OCI-LY3 (cell line): ENCODE measurements at regions not wholly inside any gene's neighbourhood (a gene's known extent, or its start where the extent isn't known, plus 50 kb on each side); places are given as distances from the start of the nearest gene placed in this dataset.

Experiments
- EZH2phosphoT487 ChIP-seq: fragments of 200-600 bp; shearing (Covaris generic); IDR thresholded peaks from 2 replicates; pipeline ENCODE4 v1.6.1; 2018; ENCODE audit warnings: antibody characterized with exemption, mixed run types, low read depth
- TF ChIP-seq, protein P1 (sequence below): fragments of 200-600, 300-600 bp; sonication (generic); IDR thresholded peaks from 2 replicates; pipeline ENCODE4 v1.5.1; 2014; ENCODE audit warnings: antibody characterized with exemption, low read length, low read depth

DNA sequence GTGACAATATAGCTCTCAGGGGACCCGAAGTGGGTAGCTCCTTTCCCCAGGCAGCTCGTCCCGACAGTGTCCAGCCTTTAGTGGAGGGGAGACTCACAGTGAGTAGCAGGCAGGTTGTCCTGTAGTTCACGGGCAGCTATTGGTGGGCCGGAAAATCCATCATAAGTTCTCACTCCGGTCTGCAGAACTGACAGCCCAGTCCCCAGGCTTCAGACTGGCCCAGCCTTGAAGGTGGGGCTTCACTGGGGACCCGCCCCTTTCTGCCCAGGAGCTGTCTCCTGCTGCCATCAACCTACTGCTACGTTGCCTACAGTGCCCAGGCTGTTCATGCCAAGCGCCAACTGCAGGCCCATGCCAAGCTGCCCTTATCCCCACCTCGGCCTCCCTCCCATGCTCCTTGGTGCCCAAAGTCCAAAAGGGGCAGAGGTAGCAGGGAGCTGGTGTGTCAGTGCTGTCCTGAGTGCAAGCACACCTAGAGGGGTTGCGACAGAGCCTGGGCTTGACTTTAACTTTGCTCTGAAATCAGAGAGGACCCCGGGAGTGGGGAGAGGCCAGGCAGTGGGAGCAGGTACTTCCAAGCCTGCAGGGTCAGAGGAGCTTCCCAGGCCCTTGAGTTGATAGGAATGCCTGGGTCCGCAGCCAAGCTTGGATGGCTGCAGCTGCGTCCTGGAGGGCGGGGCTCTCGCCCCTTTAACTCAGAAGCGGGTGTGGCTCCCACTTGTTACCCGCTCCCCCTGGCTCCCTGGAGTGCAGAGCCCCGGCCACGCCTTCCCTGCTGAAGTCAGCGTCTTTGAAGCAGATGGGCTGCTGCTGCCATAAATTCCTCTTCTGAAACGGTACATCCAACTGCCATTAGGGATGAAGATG is 1144.3 kb upstream of the NCAM2 start:
- TF ChIP-seq, protein P1, sequence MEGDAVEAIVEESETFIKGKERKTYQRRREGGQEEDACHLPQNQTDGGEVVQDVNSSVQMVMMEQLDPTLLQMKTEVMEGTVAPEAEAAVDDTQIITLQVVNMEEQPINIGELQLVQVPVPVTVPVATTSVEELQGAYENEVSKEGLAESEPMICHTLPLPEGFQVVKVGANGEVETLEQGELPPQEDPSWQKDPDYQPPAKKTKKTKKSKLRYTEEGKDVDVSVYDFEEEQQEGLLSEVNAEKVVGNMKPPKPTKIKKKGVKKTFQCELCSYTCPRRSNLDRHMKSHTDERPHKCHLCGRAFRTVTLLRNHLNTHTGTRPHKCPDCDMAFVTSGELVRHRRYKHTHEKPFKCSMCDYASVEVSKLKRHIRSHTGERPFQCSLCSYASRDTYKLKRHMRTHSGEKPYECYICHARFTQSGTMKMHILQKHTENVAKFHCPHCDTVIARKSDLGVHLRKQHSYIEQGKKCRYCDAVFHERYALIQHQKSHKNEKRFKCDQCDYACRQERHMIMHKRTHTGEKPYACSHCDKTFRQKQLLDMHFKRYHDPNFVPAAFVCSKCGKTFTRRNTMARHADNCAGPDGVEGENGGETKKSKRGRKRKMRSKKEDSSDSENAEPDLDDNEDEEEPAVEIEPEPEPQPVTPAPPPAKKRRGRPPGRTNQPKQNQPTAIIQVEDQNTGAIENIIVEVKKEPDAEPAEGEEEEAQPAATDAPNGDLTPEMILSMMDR, result no peak
- TF ChIP-seq EZH2phosphoT487, result no peak
